GM20431 (cell line): ENCODE measurements at regions not wholly inside any gene's neighbourhood (a gene's known extent, or its start where the extent isn't known, plus 50 kb on each side); places are given as distances from the start of the nearest gene placed in this dataset.

Experiments
- in situ Hi-C: fragments of 300-500 bp; cut with MseI, MboI; formaldehyde crosslinking; loops from one replicate; pipeline ENCODE4 v1.15.0; 2020; ENCODE audit warnings: low sequenced_read_pairs; ENCODE audit not compliant: unreplicated experiment

DNA sequence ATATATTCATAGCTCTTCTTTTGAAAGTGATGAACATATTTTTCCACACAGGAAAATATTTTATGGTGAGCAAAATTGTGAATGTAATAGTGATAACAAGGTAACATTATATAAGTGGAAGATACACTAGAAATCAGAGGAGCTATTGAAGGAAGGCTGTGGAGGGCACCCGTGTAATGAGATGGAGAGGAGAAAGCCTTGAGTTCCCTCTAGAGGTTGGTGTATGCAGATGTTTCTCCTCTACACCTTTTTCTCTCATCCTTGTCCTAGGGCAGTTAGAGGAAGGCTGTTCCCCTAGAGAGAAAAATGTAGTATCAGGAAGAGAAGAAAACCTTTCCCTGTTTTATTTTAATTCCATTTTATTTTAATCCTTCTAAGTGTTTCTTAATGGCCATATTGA is 54.6 kb upstream of the NRG3 start:
- in situ Hi-C loops: no loop called here
